Neural cell (in vitro differentiated cells): ENCODE measurements at regions not wholly inside any gene's neighbourhood (a gene's known extent, or its start where the extent isn't known, plus 50 kb on each side); places are given as distances from the start of the nearest gene placed in this dataset.
A peak's percentile ranks its signal among the peaks of the same experiment; 100 is the strongest.

ENCODE experiments used
- H2AFZ ChIP-seq: fragments of 200-600, 300-800 bp; sonication (generic), shearing (Covaris generic); 2 replicates; pipeline ENCODE4 v1.6.0; 2014; ENCODE audit warnings: low read depth, mild to moderate bottlenecking, antibody characterized with exemption, low read length, moderate library complexity
- H3F3A ChIP-seq: fragments of 200-600 bp; shearing (Covaris generic); 2 replicates; pipeline ENCODE4 v1.6.1; 2016; ENCODE audit warnings: mild to moderate bottlenecking, moderate library complexity, mixed read lengths, antibody characterized with exemption, low read length; ENCODE audit not compliant: insufficient read depth, poor library complexity, severe bottlenecking
- H3K27ac ChIP-seq: fragments of 200-600, 300-800 bp; sonication (generic), shearing (Covaris generic); 2 replicates; pipeline ENCODE4 v1.5.1; 2014; ENCODE audit warnings: mild to moderate bottlenecking, low read length, moderate library complexity
- H3K27me3 ChIP-seq: fragments of 300-800, 200-600 bp; sonication (generic), shearing (Covaris generic); 2 replicates; pipeline ENCODE4 v1.6.0; 2014; ENCODE audit warnings: mild to moderate bottlenecking, low read depth, low read length, moderate library complexity; ENCODE audit not compliant: insufficient read depth
- H3K36me3 ChIP-seq: fragments of 300-800, 200-600 bp; sonication (generic), shearing (Covaris generic); 2 replicates; pipeline ENCODE4 v1.5.1; 2014; ENCODE audit warnings: mild to moderate bottlenecking, antibody characterized with exemption, low read length, moderate library complexity; ENCODE audit not compliant: insufficient read depth
- H3K4me2 ChIP-seq: fragments of 300-800, 200-600 bp; sonication (generic), shearing (Covaris generic); 2 replicates; pipeline ENCODE4 v1.6.0; 2014; ENCODE audit warnings: mild to moderate bottlenecking, low read length
- H3K4me3 ChIP-seq: fragments of 300-800, 200-600 bp; sonication (generic), shearing (Covaris generic); 2 replicates; pipeline ENCODE4 v1.5.1; 2014; ENCODE audit warnings: mild to moderate bottlenecking, low read length, moderate library complexity
- H3K79me2 ChIP-seq: fragments of 200-600 bp; shearing (Covaris generic); replicated peaks from 2 replicates; pipeline ENCODE4 v1.6.0; 2014; ENCODE audit warnings: mild to moderate bottlenecking, low read length, moderate library complexity; ENCODE audit not compliant: insufficient read depth
- H3K9ac ChIP-seq: fragments of 300-800, 200-600 bp; sonication (generic), shearing (Covaris generic); 2 replicates; pipeline ENCODE4 v1.6.1; 2016; ENCODE audit warnings: mild to moderate bottlenecking, low read length, mixed read lengths
- H3K9me2 ChIP-seq: fragments of 200-600 bp; shearing (Covaris generic); 2 replicates; pipeline ENCODE4 v1.6.1; 2016; ENCODE audit warnings: mild to moderate bottlenecking, low read length, mixed read lengths; ENCODE audit not compliant: insufficient read depth
- H3K9me3 ChIP-seq: fragments of 200-600, 300-800 bp; sonication (generic), shearing (Covaris generic); 2 replicates; pipeline ENCODE4 v1.6.1; 2016; ENCODE audit warnings: mild to moderate bottlenecking, mixed run types, low read length, moderate library complexity, mixed read lengths
- H4K20me1 ChIP-seq: fragments of 200-600 bp; shearing (Covaris generic); 2 replicates; pipeline ENCODE4 v1.6.1; 2016; ENCODE audit warnings: mild to moderate bottlenecking, mixed run types; ENCODE audit not compliant: insufficient read depth
- CTCF ChIP-seq: fragments of 450-650 bp; IDR thresholded peaks from 2 replicates; pipeline ENCODE4 v1.5.1; 2014; ENCODE audit warnings: antibody characterized with exemption, mild to moderate bottlenecking, moderate library complexity; ENCODE audit not compliant: poor library complexity, severe bottlenecking
- EP300 ChIP-seq: fragments of 450-650 bp; conservative IDR thresholded peaks from 2 replicates; pipeline ENCODE4 v1.6.1; 2014; ENCODE audit warnings: antibody characterized with exemption, mild to moderate bottlenecking, moderate library complexity; ENCODE audit not compliant: poor library complexity, severe bottlenecking
- EZH2 ChIP-seq: fragments of 200-600, 300-800 bp; shearing (Covaris generic), sonication (generic); IDR thresholded peaks from 2 replicates; pipeline ENCODE4 v1.6.1; 2014; ENCODE audit warnings: antibody characterized with exemption, low read length, borderline replicate concordance, mild to moderate bottlenecking; ENCODE audit not compliant: insufficient read depth, poor library complexity, severe bottlenecking
- POLR2AphosphoS5 ChIP-seq: IDR thresholded peaks from 2 replicates; pipeline ENCODE4 v1.6.1; 2012
- RAD21 ChIP-seq: fragments of 450-650 bp; conservative IDR thresholded peaks from 2 replicates; pipeline ENCODE4 v1.6.1; 2014; ENCODE audit warnings: antibody characterized with exemption, mild to moderate bottlenecking, moderate library complexity
- REST ChIP-seq: IDR thresholded peaks from 2 replicates; pipeline ENCODE4 v1.6.1; 2012; ENCODE audit warnings: borderline replicate concordance
- SMC3 ChIP-seq: fragments of 450-650 bp; conservative IDR thresholded peaks from 2 replicates; pipeline ENCODE4 v1.6.1; 2014; ENCODE audit warnings: antibody characterized with exemption, mild to moderate bottlenecking, moderate library complexity; ENCODE audit not compliant: poor library complexity
- TAF1 ChIP-seq: IDR thresholded peaks from 2 replicates; pipeline ENCODE4 v1.6.1; 2012; ENCODE audit warnings: low read depth

- no peaks in the 10 kb centered on the region for H3K9me3 ChIP-seq
- no peaks in the 10 kb centered on the region for H3F3A ChIP-seq
- H3K27ac ChIP-seq, result no peak overlapping the region
- H3K27me3 ChIP-seq, result no peaks in the 10 kb centered on the region
- no peak overlapping the region for H3K9ac ChIP-seq
- no peak overlapping the region for H3K4me2 ChIP-seq
- no peaks in the 10 kb centered on the region for H3K79me2 ChIP-seq
- H3K36me3 ChIP-seq, result no peaks in the 10 kb centered on the region
- no peak for TF ChIP-seq EP300
- no peak for TF ChIP-seq POLR2AphosphoS5
- TF ChIP-seq CTCF, result no peak
- no peaks in the 10 kb centered on the region for H3K9me2 ChIP-seq
- H2AFZ ChIP-seq, result no peak overlapping the region
- H4K20me1 ChIP-seq, result no peaks in the 10 kb centered on the region
- H3K4me3 ChIP-seq, result no peak overlapping the region
Observed at GRCh38 chr5:104297076-104297475, 734.5 kb upstream of the NUDT12 start.

DNA sequence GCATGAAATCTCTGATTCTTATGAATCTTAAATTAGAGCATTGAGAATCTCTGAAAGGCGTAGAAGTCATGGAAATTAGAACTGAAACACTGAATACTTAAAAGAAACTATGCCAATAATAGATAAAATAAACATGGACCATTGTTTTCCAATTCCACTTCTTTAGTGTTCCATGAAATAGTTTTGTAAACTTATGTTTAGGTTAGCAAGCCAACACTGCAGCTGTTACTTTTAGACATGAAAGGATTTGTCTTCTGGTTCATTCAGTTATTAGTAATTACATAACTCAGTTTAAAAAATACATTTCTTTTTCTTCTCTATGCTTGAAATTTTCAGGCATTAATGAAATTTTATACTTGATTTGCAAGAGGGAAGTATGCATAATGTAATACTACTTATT is 733.4 kb upstream of the NUDT12 start:
- H3K36me3 ChIP-seq, result no peaks in the 10 kb centered on the region

GRCh38 chr5:104283136-104283535 is 720.5 kb upstream of the NUDT12 start:
- no peak overlapping the region for H3K4me3 ChIP-seq
- H2AFZ ChIP-seq, result no peak overlapping the region
- no peak overlapping the region for H3K9ac ChIP-seq
- H3K9me2 ChIP-seq, result no peaks in the 10 kb centered on the region
- H3F3A ChIP-seq, result no peaks in the 10 kb centered on the region
- H4K20me1 ChIP-seq, result no peaks in the 10 kb centered on the region
- H3K9me3 ChIP-seq, result no peaks in the 10 kb centered on the region
- H3K36me3 ChIP-seq, result no peaks in the 10 kb centered on the region
- H3K4me2 ChIP-seq, result no peak overlapping the region
- no peaks in the 10 kb centered on the region for H3K79me2 ChIP-seq
- no peak overlapping the region for H3K27ac ChIP-seq
- TF ChIP-seq EZH2 (no peak), TAF1 (no peak), REST (peak; percentile 31), EP300 (peak; percentile 94), POLR2AphosphoS5 (peak; percentile 90)
- no peaks in the 10 kb centered on the region for H3K27me3 ChIP-seq

More for the DNA sequence above, 733.4 kb upstream of the NUDT12 start:
- H3K9me3 ChIP-seq, result no peaks in the 10 kb centered on the region
- H3K79me2 ChIP-seq, result no peaks in the 10 kb centered on the region
- H2AFZ ChIP-seq, result no peak overlapping the region
- H3K4me2 ChIP-seq, result no peak overlapping the region
- H3K27me3 ChIP-seq, result no peaks in the 10 kb centered on the region
- H3K9ac ChIP-seq, result no peak overlapping the region
- H3K9me2 ChIP-seq, result no peaks in the 10 kb centered on the region
- H3K27ac ChIP-seq, result no peak overlapping the region
- H4K20me1 ChIP-seq, result no peaks in the 10 kb centered on the region
- no peaks in the 10 kb centered on the region for H3F3A ChIP-seq
- no peak overlapping the region for H3K4me3 ChIP-seq
- TF ChIP-seq RAD21, result no peak
- TF ChIP-seq POLR2AphosphoS5, result no peak
- TF ChIP-seq SMC3, result no peak
- no peak for TF ChIP-seq EP300
